GM18861 (cell line): ENCODE measurements at regions not wholly inside any gene's neighbourhood (a gene's known extent, or its start where the extent isn't known, plus 50 kb on each side); places are given as distances from the start of the nearest gene placed in this dataset.

ENCODE experiments used
- ATAC-seq: cut with Tn5 transposase; IDR thresholded peaks from one replicate; pipeline ENCODE4 v1.9.1; 2021; ENCODE audit not compliant: unreplicated experiment

GRCh38 chr10:128820663-128821062 is 646.4 kb upstream of the MGMT start:
- ATAC-seq, result no peak

- ATAC-seq, result no peak
Observed at GRCh38 chr10:128823201-128823600, 643.8 kb upstream of the MGMT start.

GRCh38 chr10:128825626-128826025 is 641.4 kb upstream of the MGMT start:
- no peak for ATAC-seq

- no peak for ATAC-seq
Observed at GRCh38 chr10:128833671-128834070, 633.4 kb upstream of the MGMT start.

GRCh38 chr10:128835361-128835760 is 631.7 kb upstream of the MGMT start:
- ATAC-seq, result no peak

- ATAC-seq, result no peak
Observed at GRCh38 chr10:128837478-128837877, 629.6 kb upstream of the MGMT start.

- ATAC-seq, result no peak
Observed at GRCh38 chr10:128839134-128839533, 627.9 kb upstream of the MGMT start.

GRCh38 chr10:128839701-128840100 is 627.3 kb upstream of the MGMT start:
- ATAC-seq, result no peak

GRCh38 chr10:128843972-128844371 is 623.1 kb upstream of the MGMT start:
- ATAC-seq, result no peak

GRCh38 chr10:128846927-128847326 is 620.1 kb upstream of the MGMT start:
- no peak for ATAC-seq

GRCh38 chr10:128848810-128849209 is 618.2 kb upstream of the MGMT start:
- ATAC-seq, result no peak

GRCh38 chr10:128850647-128851046 is 616.4 kb upstream of the MGMT start:
- ATAC-seq, result no peak

- no peak for ATAC-seq
Observed at GRCh38 chr10:128851281-128851680, 615.8 kb upstream of the MGMT start.

GRCh38 chr10:128851726-128852125 is 615.3 kb upstream of the MGMT start:
- no peak for ATAC-seq

GRCh38 chr10:128852449-128852848 is 614.6 kb upstream of the MGMT start:
- no peak for ATAC-seq

- ATAC-seq, result no peak
Observed at GRCh38 chr10:128852902-128853301, 614.1 kb upstream of the MGMT start.

GRCh38 chr10:128853537-128853936 is 613.5 kb upstream of the MGMT start:
- ATAC-seq, result no peak

GRCh38 chr10:128854204-128854603 is 612.8 kb upstream of the MGMT start:
- no peak for ATAC-seq

GRCh38 chr10:128854963-128855362 is 612.1 kb upstream of the MGMT start:
- no peak for ATAC-seq

GRCh38 chr10:128855618-128856428 is 611.2 kb upstream of the MGMT start:
- no peak for ATAC-seq

- no peak for ATAC-seq
Observed at GRCh38 chr10:128859738-128860386, 607.2 kb upstream of the MGMT start.

- no peak for ATAC-seq
Observed at GRCh38 chr10:128860574-128860973, 606.5 kb upstream of the MGMT start.
